Fibroblast of lung (primary cell): ENCODE measurements at regions not wholly inside any gene's neighbourhood (a gene's known extent, or its start where the extent isn't known, plus 50 kb on each side); places are given as distances from the start of the nearest gene placed in this dataset.

Experiments used
- DNase-seq, 2 donors: peaks; one replicate each; pipeline versions ENCODE4 v3.0.0 to v3.0.0-alpha.2; 2010; ENCODE audit warnings: low read depth in 2 of 2
- H2AFZ ChIP-seq: 2 replicates; pipeline ENCODE4 v1.5.1; 2012; ENCODE audit warnings: low read length, control low read depth, inconsistent platforms
- H3K27ac ChIP-seq: 2 replicates; pipeline ENCODE4 v1.5.1; 2011; ENCODE audit warnings: low read length, control low read depth; ENCODE audit not compliant: insufficient read depth
- H3K27me3 ChIP-seq: 2 replicates; pipeline ENCODE4 v1.5.1; 2011; ENCODE audit warnings: mild to moderate bottlenecking, low read length; ENCODE audit not compliant: control insufficient read depth, insufficient read depth
- H3K36me3 ChIP-seq: 2 replicates; pipeline ENCODE4 v1.5.1; 2011; ENCODE audit warnings: low read length; ENCODE audit not compliant: control insufficient read depth, insufficient read depth
- H3K4me1 ChIP-seq: 2 replicates; pipeline ENCODE4 v1.5.1; 2011; ENCODE audit warnings: low read length; ENCODE audit not compliant: control insufficient read depth, insufficient read depth; ENCODE audit errors: extremely low read depth
- H3K4me2 ChIP-seq: 2 replicates; pipeline ENCODE4 v1.5.1; 2011; ENCODE audit warnings: low read length, control low read depth; ENCODE audit not compliant: insufficient read depth; ENCODE audit errors: extremely low read depth
- H3K4me3 ChIP-seq, 4 experiments: fragments of 200-600 bp in 1 of 4; sonication (generic) in 1 of 4; replicated peaks in 1 of 4; 2 replicates each; pipeline ENCODE4 v1.5.1; 2011 to 2016; ENCODE audit warnings: low read length in 4 of 4, low read depth in 3 of 4, mild to moderate bottlenecking in 3 of 4, control low read depth in 2 of 4, inconsistent platforms in 1 of 4, mixed read lengths in 1 of 4; ENCODE audit not compliant: insufficient read depth in 1 of 4; ENCODE audit errors: control extremely low read depth in 1 of 4
- H3K79me2 ChIP-seq: 2 replicates; pipeline ENCODE4 v1.5.1; 2012; ENCODE audit warnings: mild to moderate bottlenecking, low read length, inconsistent platforms; ENCODE audit not compliant: control insufficient read depth, insufficient read depth
- H3K9ac ChIP-seq: 2 replicates; pipeline ENCODE4 v1.5.1; 2011; ENCODE audit warnings: mild to moderate bottlenecking, low read length, control low read depth; ENCODE audit not compliant: insufficient read depth
- H3K9me3 ChIP-seq: 2 replicates; pipeline ENCODE4 v1.5.1; 2012; ENCODE audit warnings: low read depth, low read length; ENCODE audit not compliant: control insufficient read depth, insufficient read depth
- H4K20me1 ChIP-seq: 2 replicates; pipeline ENCODE4 v1.5.1; 2011; ENCODE audit warnings: low read length; ENCODE audit not compliant: control insufficient read depth, insufficient read depth; ENCODE audit errors: extremely low read depth
- EZH2 ChIP-seq: IDR thresholded peaks from 2 replicates; pipeline ENCODE4 v1.5.1; 2012; ENCODE audit warnings: low read length, control low read depth, mild to moderate bottlenecking; ENCODE audit errors: missing control alignments
- TF ChIP-seq, protein P1 (sequence below), 2 donors: IDR thresholded peaks in 1 of 2; conservative IDR thresholded peaks in 1 of 2; 1 replicate in 1 of 2; 2 replicates in 1 of 2; pipeline ENCODE4 v1.5.1; 2011 to 2012; ENCODE audit warnings: low read length in 2 of 2, control low read depth in 1 of 2, inconsistent platforms in 1 of 2, low read depth in 1 of 2, mild to moderate bottlenecking in 1 of 2

- H3K4me1 ChIP-seq, result no peaks in the 10 kb centered on the region
- no peak overlapping the region for H3K9ac ChIP-seq
- no peak overlapping the region for H3K4me3 ChIP-seq
- no peaks in the 10 kb centered on the region for H3K9me3 ChIP-seq
- H2AFZ ChIP-seq, result no peak overlapping the region
- TF ChIP-seq EZH2, result no peak
- TF ChIP-seq, protein P1, sequence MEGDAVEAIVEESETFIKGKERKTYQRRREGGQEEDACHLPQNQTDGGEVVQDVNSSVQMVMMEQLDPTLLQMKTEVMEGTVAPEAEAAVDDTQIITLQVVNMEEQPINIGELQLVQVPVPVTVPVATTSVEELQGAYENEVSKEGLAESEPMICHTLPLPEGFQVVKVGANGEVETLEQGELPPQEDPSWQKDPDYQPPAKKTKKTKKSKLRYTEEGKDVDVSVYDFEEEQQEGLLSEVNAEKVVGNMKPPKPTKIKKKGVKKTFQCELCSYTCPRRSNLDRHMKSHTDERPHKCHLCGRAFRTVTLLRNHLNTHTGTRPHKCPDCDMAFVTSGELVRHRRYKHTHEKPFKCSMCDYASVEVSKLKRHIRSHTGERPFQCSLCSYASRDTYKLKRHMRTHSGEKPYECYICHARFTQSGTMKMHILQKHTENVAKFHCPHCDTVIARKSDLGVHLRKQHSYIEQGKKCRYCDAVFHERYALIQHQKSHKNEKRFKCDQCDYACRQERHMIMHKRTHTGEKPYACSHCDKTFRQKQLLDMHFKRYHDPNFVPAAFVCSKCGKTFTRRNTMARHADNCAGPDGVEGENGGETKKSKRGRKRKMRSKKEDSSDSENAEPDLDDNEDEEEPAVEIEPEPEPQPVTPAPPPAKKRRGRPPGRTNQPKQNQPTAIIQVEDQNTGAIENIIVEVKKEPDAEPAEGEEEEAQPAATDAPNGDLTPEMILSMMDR (conservative IDR thresholded peaks at IDR 0.05 in 1 of 2, IDR thresholded peaks at IDR 0.05 in 1 of 2; ENCODE audit: low read depth in 1 of 2, low read length in 2 of 2), result no peak
- H3K79me2 ChIP-seq, result no peaks in the 10 kb centered on the region
- no peaks in the 10 kb centered on the region for H4K20me1 ChIP-seq
- no peak for DNase-seq
- H3K27ac ChIP-seq, result no peak overlapping the region
- H3K4me2 ChIP-seq, result no peak overlapping the region
- no peaks in the 10 kb centered on the region for H3K36me3 ChIP-seq
- H3K27me3 ChIP-seq, result no peaks in the 10 kb centered on the region
Observed at GRCh38 chrX:39398215-39398962, 597.1 kb downstream of the MID1IP1 start.

- H3K9ac ChIP-seq, result no peak overlapping the region
Observed at GRCh38 chrX:39398963-39399261, 597.7 kb downstream of the MID1IP1 start.

GRCh38 chrX:39399387-39399786 lies 598.1 kb downstream of the MID1IP1 start:
- H3K4me1 ChIP-seq, result no peaks in the 10 kb centered on the region
- no peaks in the 10 kb centered on the region for H3K27me3 ChIP-seq
- no peak for DNase-seq
- no peak overlapping the region for H3K4me3 ChIP-seq
- no peak overlapping the region for H2AFZ ChIP-seq
- no peaks in the 10 kb centered on the region for H4K20me1 ChIP-seq
- H3K36me3 ChIP-seq, result no peaks in the 10 kb centered on the region
- H3K79me2 ChIP-seq, result no peaks in the 10 kb centered on the region
- no peaks in the 10 kb centered on the region for H3K9me3 ChIP-seq
- TF ChIP-seq, protein P1 (conservative IDR thresholded peaks at IDR 0.05 in 1 of 2, IDR thresholded peaks at IDR 0.05 in 1 of 2; ENCODE audit: low read depth in 1 of 2, low read length in 2 of 2), result no peak
- no peak for TF ChIP-seq EZH2
- no peak overlapping the region for H3K27ac ChIP-seq
- H3K9ac ChIP-seq, result no peak overlapping the region
- no peak overlapping the region for H3K4me2 ChIP-seq

More at GRCh38 chrX:39398963-39399261, 597.7 kb downstream of the MID1IP1 start:
- Histone ChIP-seq H3K36me3 (no peaks in the 10 kb centered on the region), H3K27me3 (no peaks in the 10 kb centered on the region), H3K4me1 (no peaks in the 10 kb centered on the region), H2AFZ (no peak overlapping the region), H3K79me2 (no peaks in the 10 kb centered on the region), H4K20me1 (no peaks in the 10 kb centered on the region), H3K4me3 (no peak overlapping the region), H3K27ac (no peak overlapping the region), H3K4me2 (no peak overlapping the region), H3K9me3 (no peaks in the 10 kb centered on the region)
- TF ChIP-seq, protein P1 (conservative IDR thresholded peaks at IDR 0.05 in 1 of 2, IDR thresholded peaks at IDR 0.05 in 1 of 2; ENCODE audit: low read depth in 1 of 2, low read length in 2 of 2), result no peak
- TF ChIP-seq EZH2, result no peak
- DNase-seq, result no peak
